Testis (tissue), 2 donors: ENCODE measurements at regions not wholly inside any gene's neighbourhood (a gene's known extent, or its start where the extent isn't known, plus 50 kb on each side); places are given as distances from the start of the nearest gene placed in this dataset.

Source experiments
- DNase-seq: peaks from one replicate; pipeline ENCODE4 v3.0.0-alpha.2; 2019
- H3K27ac ChIP-seq, 2 donors: fragments of 200-600 bp; sonication (generic); one replicate each; pipeline ENCODE4 v1.5.1; 2019
- H3K27me3 ChIP-seq: fragments of 200-600 bp; sonication (generic); one replicate; pipeline ENCODE4 v1.5.1; 2019
- H3K36me3 ChIP-seq: fragments of 200-600 bp; sonication (generic); one replicate; pipeline ENCODE4 v1.5.1; 2017; ENCODE audit warnings: low read depth; ENCODE audit errors: missing control alignments
- H3K4me1 ChIP-seq: fragments of 200-600 bp; sonication (generic); one replicate; pipeline ENCODE4 v1.5.1; 2019
- H3K4me3 ChIP-seq, 2 donors: fragments of 200-600 bp; sonication (generic); one replicate each; pipeline ENCODE4 v1.5.1; 2017 to 2019
- H3K9me3 ChIP-seq: fragments of 200-600 bp; sonication (generic); one replicate; pipeline ENCODE4 v1.5.1; 2017
- CTCF ChIP-seq, 3 experiments: fragments of 450-650 bp in 2 of 3; fragments of 200-600 bp in 1 of 3; sonication (generic) in 1 of 3; IDR thresholded peaks; one replicate each; pipeline ENCODE4 v1.5.1; 2016 to 2019; ENCODE audit warnings: antibody characterized with exemption in 3 of 3, mild to moderate bottlenecking in 2 of 3, moderate library complexity in 1 of 3
- POLR2A ChIP-seq: fragments of 450-650 bp; IDR thresholded peaks from one replicate; pipeline ENCODE4 v1.6.1; 2017; ENCODE audit warnings: antibody characterized with exemption, mild to moderate bottlenecking, moderate library complexity
- WGBS, 2 donors: methylation state at CpG; one replicate each; pipeline ENCODE4 v1.1.5; 2018; 5-methylcytosine and 5-hydroxymethylcytosine counted together
- intact Hi-C: fragments of 100-400 bp; cut with DNase I; formaldehyde crosslinking; loops from one replicate; pipeline ENCODE4 v1.15.1; 2023; ENCODE audit warnings: low total_unique reads

GRCh38 chr1:188937965-188938551, 1539.6 kb downstream of the BRINP3 start:
- Histone ChIP-seq H3K9me3 (no peaks in the 10 kb centered on the region), H3K27me3 (no peaks in the 10 kb centered on the region), H3K4me1 (no peaks in the 10 kb centered on the region), H3K4me3 (no peak overlapping the region), H3K36me3 (no peaks in the 10 kb centered on the region), H3K27ac (no peak overlapping the region)
- no peak for DNase-seq
- intact Hi-C loops = no loop called here
- WGBS, 2 donors = 46 to 59% methylated on average over 4 of the region's 4 CpGs
- no peak for TF ChIP-seq POLR2A
- TF ChIP-seq CTCF (IDR thresholded peaks at IDR 0.05) = no peak

GRCh38 chr1:188941986-188942385, 1535.7 kb downstream of the BRINP3 start:
- H3K36me3 ChIP-seq = no peaks in the 10 kb centered on the region
- WGBS, 2 donors = 86 to 92% methylated on average over 2 of the region's 2 CpGs
- TF ChIP-seq CTCF (IDR thresholded peaks at IDR 0.05) (no peak), POLR2A (no peak)
- DNase-seq = no peak
- H3K9me3 ChIP-seq = no peaks in the 10 kb centered on the region
- H3K27ac ChIP-seq = no peak overlapping the region
- H3K4me1 ChIP-seq = no peaks in the 10 kb centered on the region
- intact Hi-C loops = no loop called here
- no peak overlapping the region for H3K4me3 ChIP-seq
- no peaks in the 10 kb centered on the region for H3K27me3 ChIP-seq

GRCh38 chr1:188949701-188950100, 1528.0 kb downstream of the BRINP3 start:
- no peaks in the 10 kb centered on the region for H3K27me3 ChIP-seq
- no peaks in the 10 kb centered on the region for H3K36me3 ChIP-seq
- H3K27ac ChIP-seq = no peak overlapping the region
- H3K9me3 ChIP-seq = no peaks in the 10 kb centered on the region
- no peak for DNase-seq
- intact Hi-C loops = no loop called here
- TF ChIP-seq CTCF (IDR thresholded peaks at IDR 0.05) (no peak), POLR2A (no peak)
- no peaks in the 10 kb centered on the region for H3K4me1 ChIP-seq
- no peak overlapping the region for H3K4me3 ChIP-seq

- intact Hi-C loops = no loop called here
- no peaks in the 10 kb centered on the region for H3K27me3 ChIP-seq
- no peak for DNase-seq
- WGBS, 2 donors = 36 to 42% methylated on average over 3 of the region's 3 CpGs
- no peaks in the 10 kb centered on the region for H3K9me3 ChIP-seq
- no peak for TF ChIP-seq CTCF (IDR thresholded peaks at IDR 0.05)
- no peak for TF ChIP-seq POLR2A
- no peak overlapping the region for H3K4me3 ChIP-seq
- H3K4me1 ChIP-seq = no peaks in the 10 kb centered on the region
- H3K27ac ChIP-seq = no peak overlapping the region
- no peaks in the 10 kb centered on the region for H3K36me3 ChIP-seq
These were observed 1519.1 kb downstream of the BRINP3 start for GRCh38 chr1:188958461-188959115.
